GM10266 (cell line): ENCODE measurements at regions not wholly inside any gene's neighbourhood (a gene's known extent, or its start where the extent isn't known, plus 50 kb on each side); places are given as distances from the start of the nearest gene placed in this dataset.
A peak's percentile ranks its signal among the peaks of the same experiment; 100 is the strongest.

Source experiments
- DNase-seq: peaks from one replicate; pipeline ENCODE4 v3.0.0; 2012; ENCODE audit errors: extremely low spot score
- TF ChIP-seq, protein P1 (sequence below): IDR thresholded peaks from 2 replicates; pipeline ENCODE4 v1.5.1; 2012; ENCODE audit warnings: mild to moderate bottlenecking, low read depth; ENCODE audit not compliant: control insufficient read depth, insufficient read depth; ENCODE audit errors: missing control alignments

DNA sequence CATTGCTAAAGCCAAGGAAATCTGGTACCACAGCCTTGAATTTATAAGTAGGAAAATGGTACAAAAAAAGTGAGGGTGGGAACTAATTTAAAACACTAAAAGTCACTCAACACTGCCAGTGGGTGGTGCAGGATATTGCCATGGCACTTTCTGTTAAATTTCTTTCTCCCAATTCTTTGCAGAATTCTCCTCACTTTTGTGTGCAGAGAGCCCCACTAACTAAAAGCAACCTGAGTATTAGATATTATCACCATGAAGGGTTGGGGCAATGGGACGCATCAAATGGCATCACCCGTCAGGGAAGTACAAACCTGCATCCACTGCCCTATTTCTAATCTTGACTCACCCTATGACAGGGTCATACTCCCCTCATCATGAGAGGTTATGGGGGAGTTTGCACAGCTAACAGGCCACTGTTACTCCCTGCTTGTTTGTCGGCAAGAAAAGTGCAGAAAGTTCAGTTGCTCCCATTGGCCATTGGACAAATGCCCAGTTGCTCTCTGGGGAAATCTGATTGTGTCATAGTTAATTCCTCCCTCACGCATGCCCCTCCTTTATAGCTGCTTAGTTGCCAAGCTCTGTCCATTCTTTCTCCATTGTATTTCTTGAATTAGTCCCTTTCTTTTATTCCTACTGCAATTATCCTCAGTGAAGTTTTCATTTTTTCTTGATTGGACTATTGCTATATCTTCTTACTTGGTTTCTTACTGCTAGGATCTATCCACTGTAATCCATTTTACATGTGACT, 93.8 kb upstream of the BLID start:
- TF ChIP-seq, protein P1, sequence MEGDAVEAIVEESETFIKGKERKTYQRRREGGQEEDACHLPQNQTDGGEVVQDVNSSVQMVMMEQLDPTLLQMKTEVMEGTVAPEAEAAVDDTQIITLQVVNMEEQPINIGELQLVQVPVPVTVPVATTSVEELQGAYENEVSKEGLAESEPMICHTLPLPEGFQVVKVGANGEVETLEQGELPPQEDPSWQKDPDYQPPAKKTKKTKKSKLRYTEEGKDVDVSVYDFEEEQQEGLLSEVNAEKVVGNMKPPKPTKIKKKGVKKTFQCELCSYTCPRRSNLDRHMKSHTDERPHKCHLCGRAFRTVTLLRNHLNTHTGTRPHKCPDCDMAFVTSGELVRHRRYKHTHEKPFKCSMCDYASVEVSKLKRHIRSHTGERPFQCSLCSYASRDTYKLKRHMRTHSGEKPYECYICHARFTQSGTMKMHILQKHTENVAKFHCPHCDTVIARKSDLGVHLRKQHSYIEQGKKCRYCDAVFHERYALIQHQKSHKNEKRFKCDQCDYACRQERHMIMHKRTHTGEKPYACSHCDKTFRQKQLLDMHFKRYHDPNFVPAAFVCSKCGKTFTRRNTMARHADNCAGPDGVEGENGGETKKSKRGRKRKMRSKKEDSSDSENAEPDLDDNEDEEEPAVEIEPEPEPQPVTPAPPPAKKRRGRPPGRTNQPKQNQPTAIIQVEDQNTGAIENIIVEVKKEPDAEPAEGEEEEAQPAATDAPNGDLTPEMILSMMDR, result no peak

DNA sequence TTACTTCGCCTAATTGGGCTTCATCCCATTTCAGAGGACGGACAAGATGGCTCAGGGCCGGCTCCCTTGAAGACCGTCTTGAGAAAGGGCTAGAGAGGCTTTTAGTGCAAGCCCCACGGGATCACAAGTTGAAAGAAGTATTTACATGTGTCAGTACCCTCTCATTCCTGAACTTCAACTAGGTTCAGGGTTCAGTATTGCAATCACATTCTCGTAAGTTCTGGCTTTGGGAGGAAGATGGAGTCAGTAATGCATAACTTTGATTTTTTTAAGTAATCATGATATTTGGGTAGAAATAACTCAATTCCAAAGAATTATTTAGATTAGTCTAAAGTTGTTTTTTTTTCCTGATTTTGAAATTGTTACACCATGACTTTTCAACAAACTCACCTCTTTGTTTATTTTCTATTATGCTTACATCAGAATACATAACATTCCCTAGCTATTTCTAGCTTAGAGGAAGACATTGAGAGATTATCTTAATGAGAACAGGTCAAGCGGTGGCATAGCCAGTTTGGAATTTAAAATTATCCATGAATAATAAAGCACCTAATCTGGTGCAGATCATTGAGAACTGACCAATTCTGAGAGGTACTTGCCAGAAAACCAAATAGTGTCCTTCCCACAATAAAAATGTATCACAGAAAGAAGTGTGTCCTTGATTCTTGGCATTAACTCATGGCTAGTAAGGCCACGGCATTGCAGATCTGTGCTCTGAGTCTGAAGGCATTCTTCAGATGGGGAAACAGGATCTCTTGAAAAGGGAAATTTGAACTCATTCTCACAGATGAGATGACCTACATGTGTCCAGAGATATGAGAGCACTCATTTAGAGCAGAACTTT, 92.1 kb upstream of the BLID start:
- DNase-seq, result no peak
- TF ChIP-seq, protein P1, result no peak

More for the DNA sequence above, 93.8 kb upstream of the BLID start:
- no peak for DNase-seq

DNA sequence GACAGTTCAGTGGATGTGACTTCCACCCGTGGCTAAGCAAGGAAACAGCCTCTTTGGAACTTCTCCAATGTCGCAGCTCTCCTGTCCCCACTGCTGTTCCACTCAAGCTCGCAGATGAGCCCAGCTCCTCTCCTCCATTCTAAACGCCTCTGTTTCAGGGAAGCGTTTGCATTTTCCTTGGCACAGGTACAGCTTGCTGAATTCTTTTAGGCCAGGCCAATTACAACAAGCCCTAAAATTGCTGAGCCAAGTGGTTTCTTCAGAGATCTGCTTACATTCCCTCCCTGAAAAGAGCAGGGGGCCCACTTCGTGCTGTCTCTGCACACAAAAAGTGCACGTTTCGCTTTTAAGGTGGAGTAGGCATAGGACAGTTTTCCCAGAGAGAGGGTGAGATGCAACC, 91.5 kb upstream of the BLID start:
- TF ChIP-seq, protein P1, result no peak
- DNase-seq, result no peak

DNA sequence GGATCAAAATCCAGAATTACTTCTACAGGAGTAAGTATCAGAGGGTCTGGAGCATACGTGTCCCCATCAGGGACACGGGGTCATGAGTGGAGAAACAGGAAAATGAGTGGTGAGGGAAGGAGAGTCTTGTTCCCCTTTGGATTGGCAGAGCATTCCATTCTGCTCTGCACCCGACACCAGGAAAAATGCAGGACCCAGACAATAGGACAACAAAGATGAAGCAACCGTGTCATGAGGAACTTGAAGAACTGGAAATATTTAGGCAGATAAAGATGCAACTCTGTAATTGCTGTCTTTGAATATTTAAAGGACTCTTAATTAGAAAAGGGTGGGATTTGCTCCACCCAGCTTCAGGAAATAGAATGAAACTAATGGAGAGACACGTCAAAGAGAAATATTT, 89.0 kb upstream of the BLID start:
- DNase-seq, result no peak
- TF ChIP-seq, protein P1, result no peak

DNA sequence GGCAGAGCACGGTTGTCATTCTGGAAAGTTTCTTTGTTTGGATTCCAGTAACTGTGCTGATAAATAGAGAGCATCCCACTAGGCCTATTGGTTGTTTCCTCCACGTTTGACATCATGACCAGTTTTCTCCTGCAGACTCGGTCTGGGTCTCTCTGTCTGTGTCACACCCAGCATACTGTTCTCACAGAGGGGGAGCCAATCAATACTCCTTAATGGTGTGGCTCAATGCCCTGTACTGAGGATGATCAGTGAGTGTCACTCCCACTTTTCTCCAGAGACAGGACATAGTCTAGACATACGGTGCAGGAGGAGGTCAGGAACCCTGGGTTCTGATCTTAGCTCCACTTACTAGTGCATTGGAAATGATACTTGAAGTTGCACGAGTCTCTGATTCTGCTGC, 88.2 kb upstream of the BLID start:
- no peak for DNase-seq
- TF ChIP-seq, protein P1, result no peak

DNA sequence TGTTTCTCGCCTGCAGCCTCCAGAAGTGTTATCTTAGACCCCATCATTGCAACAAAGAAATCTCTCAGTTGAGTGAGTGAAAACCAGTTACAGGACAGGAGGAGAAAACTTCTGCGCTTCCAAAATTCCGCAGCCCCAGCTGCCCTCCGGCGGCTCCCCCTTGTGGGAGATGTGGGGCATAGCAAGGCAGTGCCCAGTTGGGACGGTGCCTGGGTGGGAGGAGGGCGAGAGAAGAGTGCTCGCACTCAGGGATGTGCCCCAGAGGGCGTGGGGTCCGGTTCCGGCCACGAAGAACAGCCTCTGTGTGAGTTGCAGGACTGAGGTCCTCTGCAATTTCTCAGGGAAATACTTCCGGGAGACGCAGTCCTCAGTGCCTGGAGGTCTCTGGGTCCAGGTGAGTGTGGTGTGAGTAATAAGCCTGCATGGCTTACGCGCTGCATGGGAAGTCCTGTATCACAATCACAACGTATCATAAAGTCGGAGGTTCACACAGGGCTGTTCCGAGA, 87.0 kb upstream of the BLID start:
- TF ChIP-seq, protein P1, result peak; percentile 91
- peak; percentile 59 for DNase-seq
